SHP77 treated with DMSO at 0.1 percent for 48 hours (cell line): ENCODE measurements at regions not wholly inside any gene's neighbourhood (a gene's known extent, or its start where the extent isn't known, plus 50 kb on each side); places are given as distances from the start of the nearest gene placed in this dataset.
"Not testable (repeated sequence)": the region's sequence is repeated elsewhere in the genome, so short reads cannot be mapped to it uniquely, and the experiment has no call there.

ENCODE experiments used
- DNase-seq: peaks from one replicate; lab custom pipeline; 2025; lab: John Stamatoyannopoulos, UW

- DNase-seq, result no peak
These were observed 147.1 kb upstream of the IGFBP3 start for GRCh38 chr7:46068159-46068558.

GRCh38 chr7:46059308-46060020 lies 138.4 kb upstream of the IGFBP3 start:
- DNase-seq, result no peak

GRCh38 chr7:46058086-46058823 lies 137.2 kb upstream of the IGFBP3 start:
- DNase-seq, result no peak

GRCh38 chr7:46054915-46055314 lies 133.8 kb upstream of the IGFBP3 start:
- no peak for DNase-seq

- DNase-seq, result no peak
These were observed 133.2 kb upstream of the IGFBP3 start for GRCh38 chr7:46054272-46054671.

GRCh38 chr7:46047581-46047980 lies 126.5 kb upstream of the IGFBP3 start:
- no peak for DNase-seq

- DNase-seq, result not testable (repeated sequence)
These were observed 122.3 kb upstream of the IGFBP3 start for GRCh38 chr7:46043338-46043737.

GRCh38 chr7:46039813-46040212 lies 118.7 kb upstream of the IGFBP3 start:
- DNase-seq, result not testable (repeated sequence)

GRCh38 chr7:46035166-46035565 lies 114.1 kb upstream of the IGFBP3 start:
- no peak for DNase-seq

GRCh38 chr7:46034056-46034768 lies 113.1 kb upstream of the IGFBP3 start:
- DNase-seq, result no peak

GRCh38 chr7:46033592-46033991 lies 112.5 kb upstream of the IGFBP3 start:
- DNase-seq, result no peak

- DNase-seq, result no peak
These were observed 111.9 kb upstream of the IGFBP3 start for GRCh38 chr7:46032942-46033341.

GRCh38 chr7:46032353-46032752 lies 111.3 kb upstream of the IGFBP3 start:
- no peak for DNase-seq

- no peak for DNase-seq
These were observed 108.1 kb upstream of the IGFBP3 start for GRCh38 chr7:46029111-46029704.

GRCh38 chr7:46028246-46028645 lies 107.2 kb upstream of the IGFBP3 start:
- DNase-seq, result no peak

GRCh38 chr7:46026741-46027140 lies 105.7 kb upstream of the IGFBP3 start:
- DNase-seq, result no peak

GRCh38 chr7:46024263-46024916 lies 103.3 kb upstream of the IGFBP3 start:
- no peak for DNase-seq

- DNase-seq, result no peak
These were observed 101.3 kb upstream of the IGFBP3 start for GRCh38 chr7:46022397-46022796.

- peak; percentile 88 for DNase-seq
These were observed 94.2 kb upstream of the IGFBP3 start for GRCh38 chr7:46015107-46015868.

- DNase-seq, result no peak
These were observed 90.4 kb upstream of the IGFBP3 start for GRCh38 chr7:46011501-46011900.

- DNase-seq, result no peak
These were observed 90.0 kb upstream of the IGFBP3 start for GRCh38 chr7:46011059-46011458.
